K562 (cell line): ENCODE measurements at regions not wholly inside any gene's neighbourhood (a gene's known extent, or its start where the extent isn't known, plus 50 kb on each side); places are given as distances from the start of the nearest gene placed in this dataset.

Source experiments
- ATAC-seq: fragments of 200-7000 bp; cut with Tn5 transposase; 3 replicates; pipeline ENCODE4 v1.9.1; 2020; ENCODE audit warnings: moderate library complexity
- BruUV-seq: library from RNA; stranded (reverse); fragments of 400-500 nt; replicated peaks from 2 replicates; lab custom pipeline; 2021; lab: Mats Ljungman, UMichigan
- CTCF ChIA-PET: fragments of 300-600 bp; formaldehyde crosslinking; extraction: SDS; loops from one replicate; lab custom pipeline; 2021; ENCODE audit warnings: low intra/inter-chr PET ratio; lab: Yijun Ruan, JAX
- POLR2A ChIA-PET: fragments of 300-600, 350-650 bp; sonication (Branson Sonifier 250); formaldehyde crosslinking; extraction: SDS; loops from one replicate; lab custom pipeline; 2021; ENCODE audit warnings: antibody characterized with exemption, inconsistent platforms; lab: Yijun Ruan, JAX
- DNase-seq, 4 experiments: peaks; one replicate each; pipeline versions ENCODE4 v3.0.0 to v3.0.0-alpha.2; 2011 to 2018; ENCODE audit warnings: low spot score in 3 of 4, mixed read lengths in 3 of 4; ENCODE audit errors: extremely low read depth in 1 of 4
- FAIRE-seq: peaks from 2 replicates; lab custom pipeline; 2011; peaks lifted over from hg19 to GRCh38; lab: Jason Lieb, UNC
- H2AFZ ChIP-seq: 2 replicates; pipeline ENCODE4 v1.6.0; 2011; ENCODE audit warnings: low read depth, low read length, control low read depth, inconsistent platforms
- H3K27ac ChIP-seq: fragments of 200-600 bp; 3 replicates; pipeline ENCODE4 v1.8.0; 2011; ENCODE audit warnings: low read depth, mild to moderate bottlenecking, control low read depth, inconsistent platforms, low read length, moderate library complexity, mixed read lengths; ENCODE audit errors: extremely low read depth
- H3K27me3 ChIP-seq, 2 experiments: fragments of 300-600 bp in 1 of 2; 2 replicates in 1 of 2; 3 replicates in 1 of 2; pipeline versions ENCODE4 v1.6.0 to v1.8.0; 2011; ENCODE audit warnings: inconsistent platforms in 2 of 2, low read length in 2 of 2, mild to moderate bottlenecking in 1 of 2, mixed read lengths in 1 of 2, moderate library complexity in 1 of 2; ENCODE audit not compliant: control insufficient read depth in 2 of 2, insufficient read depth in 2 of 2
- H3K36me3 ChIP-seq: fragments of 300-600 bp; 3 replicates; pipeline ENCODE4 v1.8.0; 2011; ENCODE audit warnings: mild to moderate bottlenecking, low read length, inconsistent platforms; ENCODE audit not compliant: control insufficient read depth, insufficient read depth
- H3K4me1 ChIP-seq, 2 experiments: fragments of 200-600 bp in 1 of 2; replicated peaks in 1 of 2; 2 replicates in 1 of 2; 3 replicates in 1 of 2; pipeline versions ENCODE4 v1.5.1 to v1.8.0; 2011; ENCODE audit warnings: inconsistent platforms in 2 of 2, low read length in 2 of 2, mild to moderate bottlenecking in 1 of 2, mixed read lengths in 1 of 2, moderate library complexity in 1 of 2; ENCODE audit not compliant: control insufficient read depth in 2 of 2, insufficient read depth in 2 of 2
- H3K4me2 ChIP-seq: 2 replicates; pipeline ENCODE4 v1.6.1; 2011; ENCODE audit warnings: low read length, control low read depth, inconsistent platforms, mixed read lengths; ENCODE audit not compliant: insufficient read depth
- H3K4me3 ChIP-seq: fragments of 200-600 bp; sonication (generic), shearing (Covaris generic); 2 replicates; pipeline ENCODE4 v1.5.1; 2016; ENCODE audit warnings: control low read depth, inconsistent platforms
- H3K79me2 ChIP-seq: fragments of 200-600 bp; 3 replicates; pipeline ENCODE4 v1.8.0; 2011; ENCODE audit warnings: low read length, inconsistent platforms; ENCODE audit not compliant: control insufficient read depth, insufficient read depth
- H3K9ac ChIP-seq, 2 experiments: 2 replicates each; pipeline versions ENCODE4 v1.6.0 to v1.6.1; 2011; ENCODE audit warnings: low read depth in 2 of 2, low read length in 2 of 2, control low read depth in 1 of 2, inconsistent platforms in 1 of 2, mild to moderate bottlenecking in 1 of 2, mixed read lengths in 1 of 2; ENCODE audit not compliant: insufficient read depth in 1 of 2
- H3K9me1 ChIP-seq: one replicate; pipeline ENCODE4 v1.6.0; 2011; ENCODE audit warnings: inconsistent platforms, mild to moderate bottlenecking, low read length, moderate library complexity; ENCODE audit not compliant: control insufficient read depth, insufficient read depth
- H3K9me3 ChIP-seq: replicated peaks from 2 replicates; pipeline ENCODE4 v1.5.1; 2011; ENCODE audit warnings: low read depth, low read length, inconsistent platforms; ENCODE audit not compliant: control insufficient read depth, insufficient read depth
- H4K20me1 ChIP-seq: replicated peaks from 2 replicates; pipeline ENCODE4 v1.6.1; 2011; ENCODE audit warnings: low read length, inconsistent platforms, mixed read lengths; ENCODE audit not compliant: control insufficient read depth, insufficient read depth
- BRCA1 ChIP-seq, 2 experiments: fragments of 450-650 bp in 1 of 2; sonication (generic) in 1 of 2; formaldehyde crosslinking in 1 of 2; IDR thresholded peaks; 2 replicates each; pipeline versions ENCODE4 v1.5.0 to v1.6.1; 2017 to 2020; ENCODE audit warnings: mild to moderate bottlenecking in 1 of 2, missing genetic modification reagents in 1 of 2
- KDM2B ChIP-seq: fragments of 250-450 bp; sonication (Bioruptor Pico); IDR thresholded peaks from 2 replicates; pipeline ENCODE4 v1.8.0; 2021; ENCODE audit warnings: mild to moderate bottlenecking, moderate library complexity
- MIER1 ChIP-seq: fragments of 450-650 bp; IDR thresholded peaks from 2 replicates; pipeline ENCODE4 v1.6.1; 2016; ENCODE audit warnings: antibody characterized with exemption, mild to moderate bottlenecking, low read depth
- PHB2 ChIP-seq: fragments of 450-650 bp; IDR thresholded peaks from 2 replicates; pipeline ENCODE4 v1.6.1; 2017; ENCODE audit warnings: low read depth
- RBM39 ChIP-seq: fragments of 200-400 bp; formaldehyde crosslinking; optimal IDR thresholded peaks from 2 replicates; pipeline ENCODE3; 2018; ENCODE audit warnings: low read depth, low read length
- TAF9B ChIP-seq: fragments of 450-650 bp; IDR thresholded peaks from 2 replicates; pipeline ENCODE4 v1.6.1; 2018; ENCODE audit warnings: mild to moderate bottlenecking; ENCODE audit not compliant: partially characterized antibody
- TGIF2 ChIP-seq: sonication (generic); formaldehyde crosslinking; IDR thresholded peaks from 2 replicates; pipeline ENCODE4 v1.8.1; 2022; ENCODE audit warnings: mild to moderate bottlenecking, missing genetic modification reagents, moderate library complexity
- ZNF121 ChIP-seq: sonication (generic); formaldehyde crosslinking; conservative IDR thresholded peaks from 2 replicates; pipeline ENCODE4 v1.8.0; 2022; ENCODE audit warnings: missing genetic modification reagents
- ZNF644 ChIP-seq: fragments of 200-800 bp; sonication (Bioruptor generic); IDR thresholded peaks from 2 replicates; pipeline ENCODE4 v1.6.1; 2016; ENCODE audit warnings: low read depth, missing genetic modification characterization, missing compliant biosample characterization
- WGBS: fragments of 100-300 bp; shearing (Covaris generic); methylation state at CpG from one replicate; pipeline ENCODE4 v1.1.6; 2016; ENCODE audit warnings: low coverage, mixed read lengths; ENCODE audit not compliant: insufficient coverage; ENCODE audit errors: missing lambda C conversion rate; 5-methylcytosine and 5-hydroxymethylcytosine counted together
- in situ Hi-C: fragments of 300-500 bp; cut with MboI; formaldehyde crosslinking; loops from 4 replicates; pipeline ENCODE4 v1.15.0; 2018; ENCODE audit warnings: inconsistent platforms, mixed read lengths
- intact Hi-C: fragments of 100-400 bp; cut with micrococcal nuclease; formaldehyde crosslinking; loops from 2 replicates; pipeline ENCODE4 v1.14.2; 2022
- TF ChIP-seq, protein P1 (sequence below): fragments of 200-800 bp; sonication (Bioruptor generic); IDR thresholded peaks from 2 replicates; pipeline ENCODE4 v1.6.1; 2017; ENCODE audit warnings: missing genetic modification characterization, missing compliant biosample characterization

DNA sequence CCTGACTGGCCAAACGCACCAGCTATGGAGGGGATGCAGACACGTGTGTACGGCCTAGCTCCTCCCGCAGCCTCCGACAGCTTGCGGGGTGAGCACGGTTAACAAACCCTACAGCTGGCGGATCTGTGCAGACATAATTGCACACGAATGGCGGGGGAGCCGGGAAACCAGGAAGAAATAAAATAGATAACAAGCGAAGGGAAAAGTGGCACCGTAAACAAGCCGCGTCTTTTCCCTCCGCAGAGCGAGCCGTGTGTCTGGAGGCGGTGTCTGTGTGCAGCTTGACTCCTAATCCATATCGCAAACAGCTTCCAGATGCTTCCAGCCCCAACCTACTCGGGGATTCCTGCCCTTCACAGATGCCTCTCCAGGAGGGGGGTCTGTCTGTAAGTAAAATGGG is 853.1 kb upstream of the SALL3 start (continued):
- no peak for TF ChIP-seq PHB2
- TF ChIP-seq TAF9B = no peak
- TF ChIP-seq, all 486 proteins: peak for 0

DNA sequence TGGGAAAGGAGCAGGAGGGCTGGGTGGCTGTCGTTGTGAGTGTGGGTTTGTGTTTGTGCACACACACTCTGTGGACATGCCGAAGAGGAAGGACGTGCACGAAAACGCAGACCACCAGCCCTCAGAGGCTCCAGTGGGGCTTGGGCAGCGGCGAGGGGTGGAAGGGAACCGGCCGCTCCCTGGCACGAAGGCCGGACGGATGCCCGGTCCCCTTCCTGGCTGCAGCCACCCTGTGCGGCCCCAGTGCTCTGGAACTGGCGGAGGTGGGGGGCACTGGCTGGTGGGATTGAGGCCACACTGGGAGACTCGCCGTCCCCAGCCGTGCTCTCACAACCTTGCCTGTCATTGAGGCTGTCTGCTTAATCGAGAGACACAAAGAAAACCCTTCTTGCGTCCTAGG is 852.6 kb upstream of the SALL3 start:
- no CpG with 5 or more reads among the region's 20 CpGs for WGBS
- H3K9ac ChIP-seq = no peak overlapping the region
- CTCF ChIA-PET = no interaction called here
- no peaks in the 10 kb centered on the region for H3K9me1 ChIP-seq
- no peaks in the 10 kb centered on the region for H3K36me3 ChIP-seq
- no peaks in the 10 kb centered on the region for H3K79me2 ChIP-seq
- BruUV-seq = no TSS peak
- H3K4me3 ChIP-seq = no peak overlapping the region
- TF ChIP-seq RBM39 (no peak), MIER1 (no peak), ZNF644 (tag) (no peak), BRCA1 (IDR thresholded peaks at IDR 0.05) (no peak), BRCA1 (CRISPR knock-in tag; IDR thresholded peaks at IDR 0.05) (no peak), KDM2B (CRISPR knock-in tag) (no peak), ZNF121 (CRISPR knock-in tag) (no peak), TGIF2 (CRISPR knock-in tag) (no peak)
- TF ChIP-seq, protein P1, sequence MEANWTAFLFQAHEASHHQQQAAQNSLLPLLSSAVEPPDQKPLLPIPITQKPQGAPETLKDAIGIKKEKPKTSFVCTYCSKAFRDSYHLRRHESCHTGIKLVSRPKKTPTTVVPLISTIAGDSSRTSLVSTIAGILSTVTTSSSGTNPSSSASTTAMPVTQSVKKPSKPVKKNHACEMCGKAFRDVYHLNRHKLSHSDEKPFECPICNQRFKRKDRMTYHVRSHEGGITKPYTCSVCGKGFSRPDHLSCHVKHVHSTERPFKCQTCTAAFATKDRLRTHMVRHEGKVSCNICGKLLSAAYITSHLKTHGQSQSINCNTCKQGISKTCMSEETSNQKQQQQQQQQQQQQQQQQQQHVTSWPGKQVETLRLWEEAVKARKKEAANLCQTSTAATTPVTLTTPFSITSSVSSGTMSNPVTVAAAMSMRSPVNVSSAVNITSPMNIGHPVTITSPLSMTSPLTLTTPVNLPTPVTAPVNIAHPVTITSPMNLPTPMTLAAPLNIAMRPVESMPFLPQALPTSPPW (CRISPR knock-in tag) = no peak
- intact Hi-C loops (no loop called here), in situ Hi-C loops (no loop called here)
- no peak overlapping the region for H3K27ac ChIP-seq
- no peak overlapping the region for H3K4me2 ChIP-seq
- peaks cover 0 to 17% of the 10 kb centered on the region in 2 experiments; a peak in 2 of 5 replicates for H3K27me3 ChIP-seq
- H4K20me1 ChIP-seq = no peaks in the 10 kb centered on the region
- no peaks in the 10 kb centered on the region for H3K9me3 ChIP-seq
- ATAC-seq (no peak), FAIRE-seq (no peak), DNase-seq (no peak)
- POLR2A ChIA-PET = no interaction called here
- no peaks in the 10 kb centered on the region for H3K4me1 ChIP-seq
- H2AFZ ChIP-seq = no peak overlapping the region
